GM12873 (cell line): ENCODE measurements at regions not wholly inside any gene's neighbourhood (a gene's known extent, or its start where the extent isn't known, plus 50 kb on each side); places are given as distances from the start of the nearest gene placed in this dataset.

Experiments
- TF ChIP-seq, protein P1 (sequence below): IDR thresholded peaks from 2 replicates; pipeline ENCODE4 v1.5.1; 2012; ENCODE audit warnings: low read depth, mild to moderate bottlenecking, moderate library complexity, low read length, control low read depth; ENCODE audit not compliant: insufficient read depth; ENCODE audit errors: missing control alignments

DNA sequence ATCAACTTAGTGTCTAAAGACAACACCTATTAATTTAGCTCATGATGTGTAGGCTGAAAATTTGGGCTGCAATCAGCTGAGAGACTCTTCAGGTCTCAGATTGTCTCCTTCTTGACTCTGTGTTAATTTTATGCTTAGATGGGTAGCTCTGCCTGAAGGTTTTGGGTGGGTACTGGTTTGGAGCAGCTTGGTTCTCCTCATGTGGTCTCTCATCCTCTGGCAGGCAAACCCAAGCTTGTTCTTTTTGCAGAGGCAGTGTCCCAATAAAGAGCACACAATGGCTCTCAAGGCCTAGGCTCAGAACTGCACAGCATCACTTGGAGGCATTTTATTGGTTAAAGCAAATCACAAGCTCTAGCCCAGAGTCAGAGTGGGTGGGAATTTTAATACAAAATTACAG, 280.6 kb downstream of the BTBD3 start:
- TF ChIP-seq, protein P1, sequence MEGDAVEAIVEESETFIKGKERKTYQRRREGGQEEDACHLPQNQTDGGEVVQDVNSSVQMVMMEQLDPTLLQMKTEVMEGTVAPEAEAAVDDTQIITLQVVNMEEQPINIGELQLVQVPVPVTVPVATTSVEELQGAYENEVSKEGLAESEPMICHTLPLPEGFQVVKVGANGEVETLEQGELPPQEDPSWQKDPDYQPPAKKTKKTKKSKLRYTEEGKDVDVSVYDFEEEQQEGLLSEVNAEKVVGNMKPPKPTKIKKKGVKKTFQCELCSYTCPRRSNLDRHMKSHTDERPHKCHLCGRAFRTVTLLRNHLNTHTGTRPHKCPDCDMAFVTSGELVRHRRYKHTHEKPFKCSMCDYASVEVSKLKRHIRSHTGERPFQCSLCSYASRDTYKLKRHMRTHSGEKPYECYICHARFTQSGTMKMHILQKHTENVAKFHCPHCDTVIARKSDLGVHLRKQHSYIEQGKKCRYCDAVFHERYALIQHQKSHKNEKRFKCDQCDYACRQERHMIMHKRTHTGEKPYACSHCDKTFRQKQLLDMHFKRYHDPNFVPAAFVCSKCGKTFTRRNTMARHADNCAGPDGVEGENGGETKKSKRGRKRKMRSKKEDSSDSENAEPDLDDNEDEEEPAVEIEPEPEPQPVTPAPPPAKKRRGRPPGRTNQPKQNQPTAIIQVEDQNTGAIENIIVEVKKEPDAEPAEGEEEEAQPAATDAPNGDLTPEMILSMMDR, result no peak

DNA sequence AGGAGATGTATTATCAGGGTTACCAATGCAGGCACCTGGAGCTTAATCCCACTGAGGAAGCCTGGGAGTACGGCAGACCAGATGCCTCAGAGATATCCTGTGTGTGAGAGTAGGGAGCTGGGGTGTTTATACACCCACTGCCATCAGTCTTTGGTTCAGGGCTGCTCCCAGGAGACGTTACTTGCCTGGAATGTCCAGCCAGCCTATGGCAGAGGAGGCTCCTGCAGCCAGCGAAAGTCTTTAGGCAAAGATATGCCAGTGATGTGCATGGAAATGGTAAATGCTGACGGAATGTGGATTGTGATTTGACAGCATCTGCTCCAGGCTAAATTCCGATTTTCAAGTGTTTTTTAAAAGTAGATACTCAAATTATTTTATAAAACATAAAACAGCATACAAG, 282.0 kb downstream of the BTBD3 start:
- TF ChIP-seq, protein P1, result no peak

DNA sequence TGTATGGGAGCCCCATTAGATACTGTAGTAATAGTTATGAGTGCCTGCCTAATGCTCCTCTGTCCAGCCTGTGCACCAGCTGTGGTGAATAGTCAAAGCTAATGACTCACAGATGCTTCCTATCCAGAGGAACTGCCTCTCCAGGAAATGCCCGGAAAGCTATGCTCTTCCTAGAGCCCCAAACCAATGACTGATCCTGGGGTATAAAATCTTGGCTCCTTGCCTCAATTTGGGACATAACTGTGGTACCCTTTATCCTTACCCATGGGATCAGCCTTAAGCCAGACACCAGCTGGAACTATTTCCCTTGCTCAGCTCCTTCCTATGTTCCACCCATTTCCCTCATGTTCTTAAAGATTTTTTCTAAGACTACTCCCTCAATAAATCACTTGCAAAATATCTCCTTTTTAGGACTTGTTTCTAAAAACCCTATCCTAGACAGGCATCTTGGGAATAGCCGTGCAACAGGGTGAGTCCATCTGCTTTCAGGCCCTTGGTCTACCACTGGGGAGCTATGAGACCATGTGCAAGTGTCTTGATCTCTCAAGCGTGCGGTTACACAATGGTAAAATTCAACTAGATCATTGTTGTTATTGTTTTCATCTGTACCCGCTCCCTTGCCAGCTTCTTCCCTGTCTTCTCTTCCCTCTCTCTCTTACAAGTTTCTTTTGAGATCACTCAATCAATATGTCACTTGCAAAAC, 283.7 kb downstream of the BTBD3 start:
- TF ChIP-seq, protein P1, result no peak

DNA sequence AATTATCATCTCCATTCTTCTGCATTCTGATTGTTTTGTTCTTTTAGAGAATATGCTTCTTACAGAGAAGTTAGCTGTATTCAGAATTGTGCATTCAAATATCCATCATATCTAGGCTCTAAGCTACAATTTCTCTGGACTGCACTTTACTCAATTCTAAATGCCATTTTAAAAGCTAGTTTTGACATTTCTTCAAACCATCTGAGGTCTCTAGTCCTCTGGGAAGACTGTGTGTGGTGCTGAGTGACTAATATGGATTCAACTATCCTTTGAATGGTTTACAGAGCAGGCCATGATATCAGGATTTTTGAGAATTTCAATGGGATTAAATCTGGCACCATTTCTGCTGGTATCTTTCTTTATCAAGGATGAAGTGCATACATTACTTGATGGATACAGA, 285.7 kb downstream of the BTBD3 start:
- TF ChIP-seq, protein P1, result no peak

DNA sequence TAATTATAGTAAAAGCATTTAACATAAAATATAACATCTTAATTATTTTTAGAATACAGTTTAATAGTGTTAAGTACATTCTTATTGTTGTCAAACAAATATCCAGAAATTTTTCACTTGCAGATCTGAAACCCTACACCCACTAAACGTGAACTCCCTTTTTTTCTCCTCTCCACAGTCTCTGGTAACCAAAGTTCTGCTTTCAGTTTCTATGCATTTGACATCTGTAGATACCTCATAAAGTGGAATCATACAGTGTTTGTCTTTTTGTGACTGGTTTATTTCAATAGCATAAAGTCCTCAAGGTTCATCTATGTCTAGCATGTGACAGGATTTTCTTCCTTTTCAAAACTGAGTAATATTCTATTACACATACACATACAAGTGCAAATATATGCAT, 286.3 kb downstream of the BTBD3 start:
- TF ChIP-seq, protein P1, result no peak

DNA sequence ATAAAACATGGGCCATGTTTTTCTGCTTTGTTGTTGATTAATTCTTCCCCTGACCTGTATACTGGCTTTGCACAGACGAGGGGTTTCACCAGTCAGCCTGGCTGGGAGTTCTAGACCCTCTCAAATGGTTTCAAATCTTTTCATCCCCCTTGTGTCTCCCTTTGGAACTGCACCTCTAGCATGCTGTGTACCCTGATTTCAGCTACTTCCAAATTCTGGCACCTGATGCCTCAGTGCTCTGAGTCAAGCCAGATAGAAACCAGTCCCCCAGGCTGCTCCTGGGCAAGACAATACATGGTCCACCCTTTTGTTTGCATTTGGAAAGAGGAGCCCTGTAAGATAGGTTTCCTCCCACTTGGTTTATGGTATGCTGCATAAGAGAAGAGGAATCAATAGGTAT, 290.2 kb downstream of the BTBD3 start:
- TF ChIP-seq, protein P1, result peak; percentile 63

DNA sequence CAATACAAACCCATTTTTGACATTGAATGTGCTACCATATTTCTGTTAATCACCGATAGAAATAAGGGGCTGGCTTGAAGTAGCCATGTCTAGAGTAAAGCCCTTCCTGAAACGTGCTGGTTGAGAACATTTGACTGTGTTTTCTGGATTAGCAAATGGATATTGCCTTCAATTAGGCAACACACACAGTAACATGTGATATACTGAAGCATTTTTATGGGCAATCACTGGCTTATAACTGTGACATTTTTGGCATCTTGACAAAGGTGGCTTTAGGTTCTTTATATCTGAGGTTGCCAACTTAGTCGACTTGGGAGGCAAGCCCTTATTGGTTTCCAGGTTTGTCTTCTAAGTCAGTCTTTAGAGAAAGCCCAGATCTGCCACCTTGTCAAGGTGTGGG, 292.9 kb downstream of the BTBD3 start:
- TF ChIP-seq, protein P1, result no peak
